OCI-LY3 (cell line): ENCODE measurements at regions not wholly inside any gene's neighbourhood (a gene's known extent, or its start where the extent isn't known, plus 50 kb on each side); places are given as distances from the start of the nearest gene placed in this dataset.
"Not testable (repeated sequence)": the region's sequence is repeated elsewhere in the genome, so short reads cannot be mapped to it uniquely, and the experiment has no call there.

Experiments used
- EZH2phosphoT487 ChIP-seq: fragments of 200-600 bp; shearing (Covaris generic); IDR thresholded peaks from 2 replicates; pipeline ENCODE4 v1.6.1; 2018; ENCODE audit warnings: antibody characterized with exemption, mixed run types, low read depth
- TF ChIP-seq, protein P1 (sequence below): fragments of 200-600, 300-600 bp; sonication (generic); IDR thresholded peaks from 2 replicates; pipeline ENCODE4 v1.5.1; 2014; ENCODE audit warnings: antibody characterized with exemption, low read length, low read depth

DNA sequence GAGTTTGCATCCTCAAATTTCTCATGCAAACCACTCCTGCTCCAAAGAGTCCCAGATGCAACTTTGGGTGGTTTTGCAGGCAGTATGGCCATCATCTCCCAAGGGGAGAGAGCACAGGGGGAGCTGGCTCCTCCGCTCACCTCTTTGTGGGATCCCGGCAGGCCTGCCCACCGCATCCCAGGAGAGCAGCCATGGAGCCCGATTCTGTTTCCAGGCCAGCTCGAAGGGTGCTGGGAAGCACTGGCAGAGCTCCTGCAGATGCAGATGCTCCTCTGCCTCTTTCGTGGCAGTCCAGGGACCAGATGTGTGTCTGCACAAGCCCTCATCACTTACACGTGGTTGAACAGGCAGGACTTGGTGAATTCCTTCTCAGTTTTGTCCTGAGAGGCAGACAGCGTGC lies 239.3 kb upstream of the SGCG start:
- TF ChIP-seq, protein P1, sequence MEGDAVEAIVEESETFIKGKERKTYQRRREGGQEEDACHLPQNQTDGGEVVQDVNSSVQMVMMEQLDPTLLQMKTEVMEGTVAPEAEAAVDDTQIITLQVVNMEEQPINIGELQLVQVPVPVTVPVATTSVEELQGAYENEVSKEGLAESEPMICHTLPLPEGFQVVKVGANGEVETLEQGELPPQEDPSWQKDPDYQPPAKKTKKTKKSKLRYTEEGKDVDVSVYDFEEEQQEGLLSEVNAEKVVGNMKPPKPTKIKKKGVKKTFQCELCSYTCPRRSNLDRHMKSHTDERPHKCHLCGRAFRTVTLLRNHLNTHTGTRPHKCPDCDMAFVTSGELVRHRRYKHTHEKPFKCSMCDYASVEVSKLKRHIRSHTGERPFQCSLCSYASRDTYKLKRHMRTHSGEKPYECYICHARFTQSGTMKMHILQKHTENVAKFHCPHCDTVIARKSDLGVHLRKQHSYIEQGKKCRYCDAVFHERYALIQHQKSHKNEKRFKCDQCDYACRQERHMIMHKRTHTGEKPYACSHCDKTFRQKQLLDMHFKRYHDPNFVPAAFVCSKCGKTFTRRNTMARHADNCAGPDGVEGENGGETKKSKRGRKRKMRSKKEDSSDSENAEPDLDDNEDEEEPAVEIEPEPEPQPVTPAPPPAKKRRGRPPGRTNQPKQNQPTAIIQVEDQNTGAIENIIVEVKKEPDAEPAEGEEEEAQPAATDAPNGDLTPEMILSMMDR = not testable (repeated sequence)
- TF ChIP-seq EZH2phosphoT487 = not testable (repeated sequence)
